ENCODE measurements at regions not wholly inside any gene's neighbourhood (a gene's known extent, or its start where the extent isn't known, plus 50 kb on each side); places are given as distances from the start of the nearest gene placed in this dataset.

DNA sequence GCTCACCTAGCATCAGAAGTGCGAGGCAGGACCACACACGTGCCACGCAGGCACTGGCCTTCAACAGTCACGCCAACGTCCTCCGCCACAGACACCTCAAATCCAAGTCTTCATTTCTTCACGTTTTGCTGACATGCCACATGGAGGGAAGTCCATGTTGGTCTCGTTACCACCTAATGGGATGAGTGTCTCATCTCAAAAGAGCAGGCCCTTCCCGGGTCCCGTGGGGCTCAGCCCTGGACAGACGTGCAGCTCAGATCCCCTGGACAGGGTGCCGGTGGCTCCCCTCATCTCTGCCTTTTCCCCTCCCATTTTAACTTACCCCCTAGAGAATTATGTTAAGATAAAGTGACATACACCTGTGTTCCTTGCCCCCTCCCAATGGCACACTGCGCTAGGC is 76.8 kb downstream of the MRPL36 start:
- TF ChIP-seq, protein P1, sequence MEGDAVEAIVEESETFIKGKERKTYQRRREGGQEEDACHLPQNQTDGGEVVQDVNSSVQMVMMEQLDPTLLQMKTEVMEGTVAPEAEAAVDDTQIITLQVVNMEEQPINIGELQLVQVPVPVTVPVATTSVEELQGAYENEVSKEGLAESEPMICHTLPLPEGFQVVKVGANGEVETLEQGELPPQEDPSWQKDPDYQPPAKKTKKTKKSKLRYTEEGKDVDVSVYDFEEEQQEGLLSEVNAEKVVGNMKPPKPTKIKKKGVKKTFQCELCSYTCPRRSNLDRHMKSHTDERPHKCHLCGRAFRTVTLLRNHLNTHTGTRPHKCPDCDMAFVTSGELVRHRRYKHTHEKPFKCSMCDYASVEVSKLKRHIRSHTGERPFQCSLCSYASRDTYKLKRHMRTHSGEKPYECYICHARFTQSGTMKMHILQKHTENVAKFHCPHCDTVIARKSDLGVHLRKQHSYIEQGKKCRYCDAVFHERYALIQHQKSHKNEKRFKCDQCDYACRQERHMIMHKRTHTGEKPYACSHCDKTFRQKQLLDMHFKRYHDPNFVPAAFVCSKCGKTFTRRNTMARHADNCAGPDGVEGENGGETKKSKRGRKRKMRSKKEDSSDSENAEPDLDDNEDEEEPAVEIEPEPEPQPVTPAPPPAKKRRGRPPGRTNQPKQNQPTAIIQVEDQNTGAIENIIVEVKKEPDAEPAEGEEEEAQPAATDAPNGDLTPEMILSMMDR (IDR thresholded peaks at IDR 0.05), result no peak
- no peak for TF ChIP-seq POLR2A (IDR thresholded peaks at IDR 0.05)
- TF ChIP-seq EP300 (IDR thresholded peaks at IDR 0.05), result no peak
